Mucosa of descending colon (tissue), 3 donors: ENCODE measurements at regions not wholly inside any gene's neighbourhood (a gene's known extent, or its start where the extent isn't known, plus 50 kb on each side); places are given as distances from the start of the nearest gene placed in this dataset.

Source experiments
- ATAC-seq: fragments of 200-7000 bp; cut with Tn5 transposase; one replicate; pipeline ENCODE4 v1.9.1; 2020; ENCODE audit warnings: mild to moderate bottlenecking, moderate library complexity
- DNase-seq, 3 donors: peaks; one replicate each; pipeline ENCODE4 v3.0.0-alpha.2; 2020
- H3K36me3 ChIP-seq: fragments of 200-600 bp; one replicate; pipeline ENCODE4 v1.8.0; 2021; ENCODE audit warnings: low read depth, mild to moderate bottlenecking
- H3K4me1 ChIP-seq: fragments of 200-600 bp; one replicate; pipeline ENCODE4 v1.8.0; 2021; ENCODE audit warnings: low read depth, mild to moderate bottlenecking
- H3K4me3 ChIP-seq: fragments of 200-600 bp; one replicate; pipeline ENCODE4 v1.8.0; 2021; ENCODE audit warnings: mild to moderate bottlenecking
- H3K9me3 ChIP-seq: fragments of 200-600 bp; one replicate; pipeline ENCODE4 v1.8.0; 2021; ENCODE audit warnings: mild to moderate bottlenecking
- CTCF ChIP-seq: fragments of 200-600 bp; IDR thresholded peaks from one replicate; pipeline ENCODE4 v1.8.0; 2022; ENCODE audit warnings: antibody characterized with exemption, mild to moderate bottlenecking
- intact Hi-C, 2 donors: fragments of 100-400 bp; cut with DNase I in 1 of 2; cut with micrococcal nuclease in 1 of 2; formaldehyde crosslinking; loops; one replicate each; pipeline versions ENCODE4 v1.11.0 to v1.11.1; 2022; cut with DNase I, micrococcal nuclease
- donor health status: DM: no; HTN: no; CAD: no; lungs with moderate emphysema.
- donor health status: DM: no; HTN: no; CAD: no.
- donor health status: DM: no; HTN: yes; CAD: no.

GRCh38 chr4:136784326-136784725, 748.0 kb downstream of the PCDH18 start:
- intact Hi-C loops, result no loop called here
- no peak for ATAC-seq
- DNase-seq, result no peak
- H3K4me1 ChIP-seq, result no peaks in the 10 kb centered on the region
- no peak for TF ChIP-seq CTCF
- H3K9me3 ChIP-seq, result no peaks in the 10 kb centered on the region
- H3K4me3 ChIP-seq, result no peak overlapping the region
- no peaks in the 10 kb centered on the region for H3K36me3 ChIP-seq

- no peak overlapping the region for H3K4me3 ChIP-seq
- no peak for DNase-seq
- no peaks in the 10 kb centered on the region for H3K9me3 ChIP-seq
- intact Hi-C loops, result no loop called here
- ATAC-seq, result no peak
- H3K36me3 ChIP-seq, result no peaks in the 10 kb centered on the region
- H3K4me1 ChIP-seq, result no peaks in the 10 kb centered on the region
- no peak for TF ChIP-seq CTCF
Observed at GRCh38 chr4:136769717-136770116, 762.6 kb downstream of the PCDH18 start.

- H3K9me3 ChIP-seq, result no peaks in the 10 kb centered on the region
- H3K36me3 ChIP-seq, result no peaks in the 10 kb centered on the region
- DNase-seq, result no peak
- H3K4me3 ChIP-seq, result no peak overlapping the region
- ATAC-seq, result no peak
- intact Hi-C loops, result no loop called here
- no peak for TF ChIP-seq CTCF
- no peaks in the 10 kb centered on the region for H3K4me1 ChIP-seq
Observed at GRCh38 chr4:136768925-136769275, 763.4 kb downstream of the PCDH18 start.

GRCh38 chr4:136768213-136768924, 763.9 kb downstream of the PCDH18 start:
- intact Hi-C loops, result no loop called here
- Histone ChIP-seq H3K9me3 (no peaks in the 10 kb centered on the region), H3K4me3 (no peak overlapping the region), H3K4me1 (no peaks in the 10 kb centered on the region), H3K36me3 (no peaks in the 10 kb centered on the region)
- no peak for TF ChIP-seq CTCF
- no peak for ATAC-seq
- no peak for DNase-seq

GRCh38 chr4:136763919-136764318, 768.4 kb downstream of the PCDH18 start:
- TF ChIP-seq CTCF, result no peak
- DNase-seq (no peak), ATAC-seq (no peak)
- intact Hi-C loops, result no loop called here
- H3K9me3 ChIP-seq, result no peaks in the 10 kb centered on the region
- no peaks in the 10 kb centered on the region for H3K4me1 ChIP-seq
- H3K4me3 ChIP-seq, result no peak overlapping the region
- H3K36me3 ChIP-seq, result no peaks in the 10 kb centered on the region

GRCh38 chr4:136755531-136755916, 776.8 kb downstream of the PCDH18 start:
- Histone ChIP-seq H3K4me3 (no peak overlapping the region), H3K36me3 (no peaks in the 10 kb centered on the region), H3K4me1 (no peaks in the 10 kb centered on the region), H3K9me3 (no peaks in the 10 kb centered on the region)
- TF ChIP-seq CTCF, result no peak
- intact Hi-C loops, result no loop called here
- DNase-seq (no peak), ATAC-seq (no peak)
